IPS-15b (cell line): ENCODE measurements at regions not wholly inside any gene's neighbourhood (a gene's known extent, or its start where the extent isn't known, plus 50 kb on each side); places are given as distances from the start of the nearest gene placed in this dataset.

Experiments used
- H3K27me3 ChIP-seq: one replicate; pipeline ENCODE4 v1.6.1; 2013; ENCODE audit warnings: low read length; ENCODE audit not compliant: control insufficient read depth, insufficient read depth
- H3K36me3 ChIP-seq: one replicate; pipeline ENCODE4 v1.6.1; 2013; ENCODE audit warnings: low read length; ENCODE audit not compliant: control insufficient read depth, insufficient read depth
- H3K4me1 ChIP-seq: one replicate; pipeline ENCODE4 v1.6.1; 2013; ENCODE audit warnings: mild to moderate bottlenecking, low read length; ENCODE audit not compliant: control insufficient read depth, insufficient read depth
- H3K4me3 ChIP-seq: one replicate; pipeline ENCODE4 v1.5.1; 2013; ENCODE audit warnings: low read depth, low read length
- H3K9ac ChIP-seq: one replicate; pipeline ENCODE4 v1.6.1; 2013; ENCODE audit warnings: low read depth, mild to moderate bottlenecking, low read length
- H3K9me3 ChIP-seq: one replicate; pipeline ENCODE4 v1.6.1; 2013; ENCODE audit warnings: mild to moderate bottlenecking, low read length; ENCODE audit not compliant: control insufficient read depth, insufficient read depth

GRCh38 chr11:11074686-11075335 is 217.0 kb upstream of the ZBED5 start:
- H3K27me3 ChIP-seq, result no peaks in the 10 kb centered on the region
- H3K36me3 ChIP-seq, result no peaks in the 10 kb centered on the region
- no peak overlapping the region for H3K9ac ChIP-seq
- H3K4me1 ChIP-seq, result peaks cover 17% of the 10 kb centered on the region
- no peaks in the 10 kb centered on the region for H3K9me3 ChIP-seq
- no peak overlapping the region for H3K4me3 ChIP-seq

GRCh38 chr11:11073996-11074395 is 216.1 kb upstream of the ZBED5 start:
- H3K9me3 ChIP-seq, result no peaks in the 10 kb centered on the region
- H3K36me3 ChIP-seq, result no peaks in the 10 kb centered on the region
- H3K4me1 ChIP-seq, result peaks cover 17% of the 10 kb centered on the region
- H3K4me3 ChIP-seq, result no peak overlapping the region
- no peak overlapping the region for H3K9ac ChIP-seq
- H3K27me3 ChIP-seq, result no peaks in the 10 kb centered on the region

GRCh38 chr11:11072067-11072466 is 214.2 kb upstream of the ZBED5 start:
- H3K4me1 ChIP-seq, result peaks cover 17% of the 10 kb centered on the region
- H3K9ac ChIP-seq, result no peak overlapping the region
- no peak overlapping the region for H3K4me3 ChIP-seq
- H3K27me3 ChIP-seq, result no peaks in the 10 kb centered on the region
- no peaks in the 10 kb centered on the region for H3K9me3 ChIP-seq
- no peaks in the 10 kb centered on the region for H3K36me3 ChIP-seq

- Histone ChIP-seq H3K27me3 (no peaks in the 10 kb centered on the region), H3K4me1 (peaks cover 17% of the 10 kb centered on the region), H3K36me3 (no peaks in the 10 kb centered on the region), H3K9me3 (no peaks in the 10 kb centered on the region), H3K9ac (no peak overlapping the region), H3K4me3 (no peak overlapping the region)
These were observed 213.6 kb upstream of the ZBED5 start for GRCh38 chr11:11071486-11071885.

- no peak overlapping the region for H3K4me3 ChIP-seq
- no peak overlapping the region for H3K9ac ChIP-seq
- no peaks in the 10 kb centered on the region for H3K36me3 ChIP-seq
- no peaks in the 10 kb centered on the region for H3K27me3 ChIP-seq
- peaks cover 17% of the 10 kb centered on the region for H3K4me1 ChIP-seq
- no peaks in the 10 kb centered on the region for H3K9me3 ChIP-seq
These were observed 213.1 kb upstream of the ZBED5 start for GRCh38 chr11:11070976-11071375.

- Histone ChIP-seq H3K9ac (no peak overlapping the region), H3K9me3 (no peaks in the 10 kb centered on the region), H3K27me3 (no peaks in the 10 kb centered on the region), H3K4me3 (no peak overlapping the region), H3K4me1 (peaks cover 21% of the 10 kb centered on the region), H3K36me3 (no peaks in the 10 kb centered on the region)
These were observed 212.3 kb upstream of the ZBED5 start for GRCh38 chr11:11069841-11070835.

- Histone ChIP-seq H3K9ac (no peak overlapping the region), H3K36me3 (no peaks in the 10 kb centered on the region), H3K4me1 (peaks cover 24% of the 10 kb centered on the region), H3K9me3 (no peaks in the 10 kb centered on the region), H3K27me3 (no peaks in the 10 kb centered on the region), H3K4me3 (no peak overlapping the region)
These were observed 210.3 kb upstream of the ZBED5 start for GRCh38 chr11:11068113-11068512.

- Histone ChIP-seq H3K36me3 (no peaks in the 10 kb centered on the region), H3K27me3 (no peaks in the 10 kb centered on the region), H3K9ac (no peak overlapping the region), H3K4me3 (no peak overlapping the region), H3K4me1 (peaks cover 9% of the 10 kb centered on the region), H3K9me3 (no peaks in the 10 kb centered on the region)
These were observed 207.5 kb upstream of the ZBED5 start for GRCh38 chr11:11065396-11065795.

GRCh38 chr11:11057472-11057854 is 199.6 kb upstream of the ZBED5 start:
- Histone ChIP-seq H3K9me3 (no peaks in the 10 kb centered on the region), H3K4me3 (no peak overlapping the region), H3K27me3 (no peaks in the 10 kb centered on the region), H3K4me1 (no peaks in the 10 kb centered on the region), H3K9ac (no peak overlapping the region), H3K36me3 (no peaks in the 10 kb centered on the region)

- no peaks in the 10 kb centered on the region for H3K9me3 ChIP-seq
- no peaks in the 10 kb centered on the region for H3K4me1 ChIP-seq
- H3K9ac ChIP-seq, result no peak overlapping the region
- H3K36me3 ChIP-seq, result no peaks in the 10 kb centered on the region
- no peaks in the 10 kb centered on the region for H3K27me3 ChIP-seq
- H3K4me3 ChIP-seq, result no peak overlapping the region
These were observed 199.1 kb upstream of the ZBED5 start for GRCh38 chr11:11056749-11057471.

- H3K36me3 ChIP-seq, result no peaks in the 10 kb centered on the region
- H3K4me3 ChIP-seq, result no peak overlapping the region
- H3K27me3 ChIP-seq, result no peaks in the 10 kb centered on the region
- H3K4me1 ChIP-seq, result no peaks in the 10 kb centered on the region
- no peaks in the 10 kb centered on the region for H3K9me3 ChIP-seq
- H3K9ac ChIP-seq, result no peak overlapping the region
These were observed 198.5 kb upstream of the ZBED5 start for GRCh38 chr11:11056316-11056715.
